Type B pancreatic cell (in vitro differentiated cells): ENCODE measurements at regions not wholly inside any gene's neighbourhood (a gene's known extent, or its start where the extent isn't known, plus 50 kb on each side); places are given as distances from the start of the nearest gene placed in this dataset.

Experiments used
- DNase-seq: peaks from one replicate; pipeline ENCODE4 v3.0.0; 2021; ENCODE audit warnings: mixed read lengths; ENCODE audit not compliant: unreplicated experiment; ENCODE audit errors: extremely low spot score
- H3K27ac Mint-ChIP-seq: 2 replicates; pipeline ENCODE4 v1.8.0; 2021; ENCODE audit warnings: mild to moderate bottlenecking, mixed read lengths
- H3K27me3 Mint-ChIP-seq: 2 replicates; pipeline ENCODE4 v1.8.0; 2021; ENCODE audit warnings: mixed read lengths
- H3K36me3 Mint-ChIP-seq: 2 replicates; pipeline ENCODE4 v1.8.0; 2021; ENCODE audit warnings: mixed read lengths
- H3K4me1 Mint-ChIP-seq: one replicate; pipeline ENCODE4 v1.8.0; 2021; ENCODE audit warnings: mixed read lengths; ENCODE audit not compliant: unreplicated experiment
- H3K4me3 Mint-ChIP-seq: 2 replicates; pipeline ENCODE4 v1.8.0; 2021; ENCODE audit warnings: mild to moderate bottlenecking, mixed read lengths
- H3K9me3 Mint-ChIP-seq: 2 replicates; pipeline ENCODE4 v1.8.0; 2021; ENCODE audit warnings: mixed read lengths
- TF ChIP-seq, protein P1 (sequence below): fragments of 200-600 bp; sonication (generic); conservative IDR thresholded peaks from 2 replicates; pipeline ENCODE4 v1.5.0; 2021; ENCODE audit warnings: antibody characterized with exemption, mild to moderate bottlenecking

DNA sequence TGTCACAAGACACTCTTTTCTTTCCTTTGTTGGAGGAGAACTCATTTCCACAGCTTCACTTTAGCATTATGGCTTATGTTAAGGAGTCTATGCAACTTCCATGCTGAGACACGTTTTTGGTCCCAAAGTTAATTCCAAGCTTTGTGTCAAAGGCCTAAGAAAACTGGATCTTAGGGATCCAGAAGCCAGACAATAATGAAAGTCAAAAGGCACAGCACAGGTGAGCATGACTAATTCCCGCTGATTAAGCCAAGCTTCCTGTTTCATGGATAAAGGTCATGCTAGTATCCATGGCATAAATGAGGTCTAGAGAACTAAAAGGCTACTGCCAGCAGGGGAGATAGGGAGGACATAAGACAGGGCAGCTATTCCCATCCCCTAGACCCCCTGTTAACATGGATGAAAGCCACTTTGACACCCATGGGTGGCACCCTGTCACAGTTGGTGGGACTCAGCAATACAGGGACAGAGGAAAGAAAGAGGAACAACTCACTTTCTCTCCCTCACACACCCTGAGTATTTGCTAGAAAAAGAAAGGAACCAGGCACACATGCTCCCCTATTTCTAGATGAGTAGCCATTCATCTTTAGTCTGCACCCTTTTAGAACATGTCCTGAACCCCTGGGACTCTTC is 438.1 kb upstream of the CDH9 start:
- peak overlapping the region; percentile 36 for H3K4me3 Mint-ChIP-seq
- peaks cover 7% of the 10 kb centered on the region for H3K9me3 Mint-ChIP-seq
- peaks cover 7% of the 10 kb centered on the region for H3K4me1 Mint-ChIP-seq
- H3K27ac Mint-ChIP-seq, result no peak overlapping the region
- peaks cover 36% of the 10 kb centered on the region for H3K36me3 Mint-ChIP-seq
- TF ChIP-seq, protein P1, sequence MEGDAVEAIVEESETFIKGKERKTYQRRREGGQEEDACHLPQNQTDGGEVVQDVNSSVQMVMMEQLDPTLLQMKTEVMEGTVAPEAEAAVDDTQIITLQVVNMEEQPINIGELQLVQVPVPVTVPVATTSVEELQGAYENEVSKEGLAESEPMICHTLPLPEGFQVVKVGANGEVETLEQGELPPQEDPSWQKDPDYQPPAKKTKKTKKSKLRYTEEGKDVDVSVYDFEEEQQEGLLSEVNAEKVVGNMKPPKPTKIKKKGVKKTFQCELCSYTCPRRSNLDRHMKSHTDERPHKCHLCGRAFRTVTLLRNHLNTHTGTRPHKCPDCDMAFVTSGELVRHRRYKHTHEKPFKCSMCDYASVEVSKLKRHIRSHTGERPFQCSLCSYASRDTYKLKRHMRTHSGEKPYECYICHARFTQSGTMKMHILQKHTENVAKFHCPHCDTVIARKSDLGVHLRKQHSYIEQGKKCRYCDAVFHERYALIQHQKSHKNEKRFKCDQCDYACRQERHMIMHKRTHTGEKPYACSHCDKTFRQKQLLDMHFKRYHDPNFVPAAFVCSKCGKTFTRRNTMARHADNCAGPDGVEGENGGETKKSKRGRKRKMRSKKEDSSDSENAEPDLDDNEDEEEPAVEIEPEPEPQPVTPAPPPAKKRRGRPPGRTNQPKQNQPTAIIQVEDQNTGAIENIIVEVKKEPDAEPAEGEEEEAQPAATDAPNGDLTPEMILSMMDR, result no peak
- H3K27me3 Mint-ChIP-seq, result no peaks in the 10 kb centered on the region
- no peak for DNase-seq

DNA sequence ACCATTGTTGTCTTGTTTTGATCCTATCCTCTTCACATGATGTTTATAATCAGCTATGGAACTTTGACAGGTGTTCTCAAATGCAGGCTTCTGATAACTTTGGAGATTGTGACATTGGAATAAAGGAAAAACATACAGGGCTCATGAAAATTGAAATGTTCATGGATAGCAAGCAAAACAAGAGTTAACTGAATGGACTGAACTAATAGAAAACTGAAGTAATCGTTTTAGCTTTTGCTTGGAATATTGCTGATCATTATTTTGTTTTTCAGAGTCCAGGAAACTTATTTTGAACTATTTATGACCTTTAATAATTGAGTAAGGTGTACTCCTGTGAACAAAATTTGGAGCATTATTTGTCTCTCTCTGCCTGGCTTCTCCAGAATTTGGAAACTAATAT is 436.7 kb upstream of the CDH9 start:
- Mint-ChIP-seq H3K4me1 (peaks cover 8% of the 10 kb centered on the region), H3K27ac (no peak overlapping the region), H3K36me3 (peaks cover 36% of the 10 kb centered on the region), H3K4me3 (peak overlapping the region; percentile 72), H3K27me3 (no peaks in the 10 kb centered on the region), H3K9me3 (peaks cover 7% of the 10 kb centered on the region)
- DNase-seq, result no peak
- TF ChIP-seq, protein P1, result no peak

DNA sequence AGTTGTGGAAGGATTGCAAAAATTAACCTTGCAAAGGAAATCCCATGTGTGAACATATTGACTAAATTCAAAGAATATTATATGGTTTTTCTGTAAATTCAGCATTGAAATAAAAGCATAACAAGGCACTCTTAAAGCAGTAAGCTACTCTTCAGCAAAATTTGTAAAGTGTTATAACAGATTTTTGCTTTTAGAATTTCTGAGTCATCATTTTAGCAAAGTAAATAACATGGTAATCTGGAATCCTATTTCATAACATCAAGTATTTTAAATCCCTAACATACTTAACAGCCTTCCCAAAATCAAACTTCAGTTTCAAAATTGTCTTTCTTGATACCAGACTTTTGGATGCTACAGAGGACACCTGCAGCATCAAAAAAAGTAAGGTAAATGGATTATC is 436.0 kb upstream of the CDH9 start:
- Mint-ChIP-seq H3K27me3 (no peaks in the 10 kb centered on the region), H3K4me3 (peak overlapping the region; percentile 92), H3K4me1 (peaks cover 8% of the 10 kb centered on the region), H3K9me3 (peaks cover 7% of the 10 kb centered on the region), H3K36me3 (peaks cover 36% of the 10 kb centered on the region), H3K27ac (no peak overlapping the region)
- TF ChIP-seq, protein P1, result no peak
- DNase-seq, result no peak

DNA sequence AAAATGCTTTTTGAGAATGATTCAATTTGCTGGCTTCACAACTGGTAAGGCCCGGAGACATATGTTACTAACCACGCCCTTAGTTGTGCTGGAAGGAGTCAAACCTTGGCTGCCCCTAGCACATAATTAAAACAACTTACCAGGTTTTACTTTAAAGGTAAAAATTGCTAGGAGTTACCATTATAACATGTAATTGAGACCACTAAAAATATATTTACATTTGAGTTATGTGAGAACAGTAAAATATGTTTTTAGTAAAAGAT is 435.6 kb upstream of the CDH9 start:
- DNase-seq, result no peak
- H3K4me1 Mint-ChIP-seq, result peaks cover 8% of the 10 kb centered on the region
- peaks cover 36% of the 10 kb centered on the region for H3K36me3 Mint-ChIP-seq
- peaks cover 7% of the 10 kb centered on the region for H3K9me3 Mint-ChIP-seq
- H3K27ac Mint-ChIP-seq, result peak overlapping the region; percentile 92
- TF ChIP-seq, protein P1, result no peak
- peak overlapping the region; percentile 92 for H3K4me3 Mint-ChIP-seq
- no peaks in the 10 kb centered on the region for H3K27me3 Mint-ChIP-seq

DNA sequence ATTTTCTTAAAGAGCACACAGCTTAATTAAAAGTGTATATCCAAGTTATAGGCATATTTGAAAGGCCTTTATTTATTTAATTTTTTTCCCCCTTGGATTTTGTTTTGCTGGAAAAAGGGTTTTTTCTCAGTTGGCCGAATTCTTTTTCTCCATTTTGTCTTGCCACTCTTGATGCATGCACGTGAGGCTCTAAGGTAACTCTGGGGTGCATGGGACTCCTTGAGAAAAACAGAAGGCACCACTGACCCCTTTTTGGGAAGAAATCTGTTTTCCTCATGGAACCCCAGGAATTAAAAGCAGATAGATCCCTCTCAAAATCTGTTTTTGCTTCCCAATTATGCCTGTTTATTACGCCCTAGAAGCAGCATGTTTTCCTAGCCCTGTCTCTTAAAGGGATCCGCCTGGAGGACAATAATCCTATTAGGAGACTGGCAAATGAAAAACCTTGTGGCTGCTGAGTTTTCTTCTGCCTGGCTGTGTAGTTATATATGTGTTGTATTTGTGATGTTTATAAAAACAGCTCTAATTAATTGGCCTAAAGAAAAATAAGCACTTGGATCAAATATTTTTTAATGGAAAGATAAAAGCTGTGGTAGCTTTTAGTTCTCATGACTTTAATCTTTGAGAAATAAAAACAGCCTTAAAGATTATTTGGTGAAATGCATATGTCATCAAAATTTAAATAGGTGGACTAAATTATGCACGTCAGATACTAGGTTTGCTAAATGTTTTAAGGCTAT is 435.1 kb upstream of the CDH9 start:
- Mint-ChIP-seq H3K36me3 (peaks cover 36% of the 10 kb centered on the region), H3K4me3 (peak overlapping the region; percentile 92), H3K27ac (peak overlapping the region; percentile 92), H3K27me3 (no peaks in the 10 kb centered on the region), H3K9me3 (peaks cover 7% of the 10 kb centered on the region), H3K4me1 (peaks cover 8% of the 10 kb centered on the region)
- no peak for DNase-seq
- TF ChIP-seq, protein P1, result no peak
